ENCODE measurements at regions not wholly inside any gene's neighbourhood (a gene's known extent, or its start where the extent isn't known, plus 50 kb on each side); places are given as distances from the start of the nearest gene placed in this dataset.
"Not testable (repeated sequence)": the region's sequence is repeated elsewhere in the genome, so short reads cannot be mapped to it uniquely, and the experiment has no call there.

DNA sequence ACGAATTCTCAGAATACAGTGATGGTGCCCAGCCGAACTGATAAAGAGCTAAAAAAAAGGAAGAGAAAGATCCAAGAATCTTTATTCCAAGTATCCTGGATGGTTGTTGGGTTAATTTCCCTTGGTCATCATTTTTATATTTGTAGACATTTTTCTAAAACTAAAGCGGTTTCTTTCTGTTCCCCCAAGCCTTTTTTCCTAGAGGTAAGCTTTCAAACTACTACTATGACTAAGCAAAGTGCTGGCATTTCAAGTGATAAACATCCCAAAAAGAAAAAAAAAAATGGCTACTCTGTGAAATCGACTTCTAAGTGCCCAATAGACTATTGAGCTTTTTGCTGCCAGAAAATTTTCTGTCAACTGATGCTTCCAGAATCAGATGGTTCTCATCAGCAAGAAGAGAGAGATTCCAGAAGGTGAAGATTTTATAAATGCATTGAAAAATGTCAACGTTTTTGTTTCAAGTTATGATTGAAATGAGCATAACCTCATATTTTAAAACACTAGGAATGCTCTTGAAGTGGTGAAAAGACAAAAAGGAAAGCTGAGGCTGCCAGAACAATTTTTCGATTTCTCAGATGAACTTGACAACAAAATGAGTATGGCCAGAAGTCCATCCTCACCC is 96.1 kb upstream of the ZC3H11B start:
- no peak overlapping the region for H3K27ac ChIP-seq
- no peaks in the 10 kb centered on the region for H3K9me3 ChIP-seq
- H3K36me3 ChIP-seq, result no peaks in the 10 kb centered on the region
- no peaks in the 10 kb centered on the region for H3K27me3 ChIP-seq
- TF ChIP-seq, protein P1, sequence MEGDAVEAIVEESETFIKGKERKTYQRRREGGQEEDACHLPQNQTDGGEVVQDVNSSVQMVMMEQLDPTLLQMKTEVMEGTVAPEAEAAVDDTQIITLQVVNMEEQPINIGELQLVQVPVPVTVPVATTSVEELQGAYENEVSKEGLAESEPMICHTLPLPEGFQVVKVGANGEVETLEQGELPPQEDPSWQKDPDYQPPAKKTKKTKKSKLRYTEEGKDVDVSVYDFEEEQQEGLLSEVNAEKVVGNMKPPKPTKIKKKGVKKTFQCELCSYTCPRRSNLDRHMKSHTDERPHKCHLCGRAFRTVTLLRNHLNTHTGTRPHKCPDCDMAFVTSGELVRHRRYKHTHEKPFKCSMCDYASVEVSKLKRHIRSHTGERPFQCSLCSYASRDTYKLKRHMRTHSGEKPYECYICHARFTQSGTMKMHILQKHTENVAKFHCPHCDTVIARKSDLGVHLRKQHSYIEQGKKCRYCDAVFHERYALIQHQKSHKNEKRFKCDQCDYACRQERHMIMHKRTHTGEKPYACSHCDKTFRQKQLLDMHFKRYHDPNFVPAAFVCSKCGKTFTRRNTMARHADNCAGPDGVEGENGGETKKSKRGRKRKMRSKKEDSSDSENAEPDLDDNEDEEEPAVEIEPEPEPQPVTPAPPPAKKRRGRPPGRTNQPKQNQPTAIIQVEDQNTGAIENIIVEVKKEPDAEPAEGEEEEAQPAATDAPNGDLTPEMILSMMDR (IDR thresholded peaks at IDR 0.05), result no peak
- no peaks in the 10 kb centered on the region for H3K4me1 ChIP-seq
- no peak for DNase-seq (ENCODE audit: low spot score)
- no peak overlapping the region for H3K4me3 ChIP-seq

DNA sequence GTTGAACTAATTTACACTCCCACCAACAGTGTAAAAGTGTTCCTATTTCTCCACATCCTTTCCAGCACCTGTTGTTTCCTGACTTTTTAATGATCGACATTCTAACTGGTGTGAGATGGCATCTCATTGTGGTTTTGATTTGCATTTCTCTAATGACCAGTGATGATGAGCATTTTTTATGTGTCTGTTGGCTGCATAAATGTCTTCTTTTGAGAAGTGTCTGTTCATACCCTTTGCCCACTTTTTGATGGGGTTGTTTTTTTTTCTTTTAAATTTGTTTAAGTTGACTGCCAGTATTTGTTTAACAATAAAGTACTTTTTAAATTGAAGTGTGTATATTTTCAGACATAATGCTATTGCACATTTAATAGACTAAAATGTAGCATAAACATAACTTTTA is 95.0 kb upstream of the ZC3H11B start:
- not testable (repeated sequence) for H3K4me3 ChIP-seq

DNA sequence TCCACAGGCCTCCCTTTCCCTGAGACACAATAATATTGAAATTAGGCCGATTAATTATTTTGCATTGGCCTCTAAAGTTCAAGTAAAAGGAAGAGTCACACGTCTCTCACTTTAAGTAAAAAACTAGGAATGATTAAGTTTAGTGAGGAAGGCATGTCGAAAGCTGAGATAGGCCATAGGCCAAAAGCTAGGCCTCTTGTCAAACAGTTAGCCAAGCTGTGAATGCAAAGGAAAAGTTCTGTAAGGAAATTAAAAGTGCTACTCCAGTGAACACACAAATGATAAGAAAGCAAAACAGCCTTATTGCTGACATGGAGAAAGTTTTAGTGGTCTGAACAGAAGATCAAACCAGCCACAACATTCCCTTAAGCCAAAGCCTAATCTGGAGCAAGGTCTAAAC is 91.4 kb upstream of the ZC3H11B start:
- not testable (repeated sequence) for H3K9me3 ChIP-seq; DNase-seq (ENCODE audit: low spot score); H3K27ac ChIP-seq; H3K4me3 ChIP-seq; H3K36me3 ChIP-seq; H3K27me3 ChIP-seq; H3K4me1 ChIP-seq

More for the DNA sequence above, 95.0 kb upstream of the ZC3H11B start:
- not testable (repeated sequence) for H3K36me3 ChIP-seq; H3K4me1 ChIP-seq; H3K27ac ChIP-seq; DNase-seq (ENCODE audit: low spot score); H3K27me3 ChIP-seq; H3K9me3 ChIP-seq

DNA sequence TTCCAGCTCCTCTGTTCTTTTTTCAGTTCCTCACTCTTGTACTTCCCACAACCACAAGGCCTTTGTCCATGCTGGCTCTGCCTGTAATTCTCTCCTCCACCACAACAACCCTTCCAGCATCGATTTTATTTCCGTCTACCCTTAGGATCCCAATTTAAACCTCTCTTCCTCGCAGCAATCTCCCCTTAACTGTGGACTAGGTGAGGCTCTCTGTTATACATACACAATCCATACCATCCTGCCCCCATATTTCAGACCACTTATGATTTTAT is 90.4 kb upstream of the ZC3H11B start:
- H3K9me3 ChIP-seq, result no peaks in the 10 kb centered on the region
- H3K36me3 ChIP-seq, result no peaks in the 10 kb centered on the region
- H3K27ac ChIP-seq, result no peak overlapping the region
- DNase-seq (ENCODE audit: low spot score), result no peak
- no peak overlapping the region for H3K4me3 ChIP-seq
- no peaks in the 10 kb centered on the region for H3K27me3 ChIP-seq
- TF ChIP-seq, protein P1 (IDR thresholded peaks at IDR 0.05), result no peak
- H3K4me1 ChIP-seq, result no peaks in the 10 kb centered on the region

DNA sequence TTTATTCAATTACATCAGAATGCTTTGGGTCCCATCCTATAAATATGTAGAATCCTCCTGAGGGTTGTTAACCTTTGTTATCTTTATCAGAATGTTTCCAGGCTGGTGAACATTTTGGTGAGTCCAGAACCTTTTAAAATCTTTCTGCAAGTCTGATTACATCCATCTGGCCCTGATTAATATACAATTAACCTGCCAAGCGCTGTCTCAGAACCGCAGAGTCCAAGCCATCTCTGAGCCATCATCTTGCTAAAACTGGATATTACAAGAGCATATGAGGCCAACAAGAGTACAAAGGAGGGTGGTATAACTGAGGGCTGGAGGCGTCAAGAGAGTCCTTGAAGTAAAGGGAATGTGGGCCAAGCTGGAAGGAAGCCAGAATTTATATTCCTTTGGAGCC is 88.6 kb upstream of the ZC3H11B start:
- Histone ChIP-seq H3K4me3 (no peak overlapping the region), H3K9me3 (no peaks in the 10 kb centered on the region), H3K36me3 (no peaks in the 10 kb centered on the region), H3K4me1 (no peaks in the 10 kb centered on the region), H3K27me3 (no peaks in the 10 kb centered on the region), H3K27ac (no peak overlapping the region)
- no peak for DNase-seq (ENCODE audit: low spot score)
- TF ChIP-seq, protein P1 (IDR thresholded peaks at IDR 0.05), result no peak

DNA sequence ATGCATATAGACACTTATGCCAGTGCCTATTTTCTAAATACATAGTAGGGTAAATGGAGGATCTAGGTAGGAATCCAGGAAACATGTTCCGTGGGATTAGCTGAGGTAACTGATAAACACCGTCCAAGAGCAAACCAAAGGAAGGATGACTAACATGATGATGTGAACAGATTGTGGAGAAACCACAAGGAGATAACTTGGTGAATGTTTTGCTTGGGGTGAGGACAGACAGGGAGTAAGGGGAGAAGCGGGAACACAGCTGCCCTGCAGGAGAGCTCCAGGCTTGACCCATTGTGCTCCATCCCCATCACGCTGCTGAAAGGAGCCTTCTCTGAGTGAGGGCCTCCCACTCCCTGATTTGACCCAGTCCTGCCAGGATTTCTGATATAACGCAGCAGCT is 87.0 kb upstream of the ZC3H11B start:
- Histone ChIP-seq H3K4me1 (no peaks in the 10 kb centered on the region), H3K27me3 (no peaks in the 10 kb centered on the region), H3K27ac (no peak overlapping the region), H3K9me3 (no peaks in the 10 kb centered on the region), H3K36me3 (no peaks in the 10 kb centered on the region), H3K4me3 (no peak overlapping the region)
- TF ChIP-seq, protein P1 (IDR thresholded peaks at IDR 0.05), result no peak
- no peak for DNase-seq (ENCODE audit: low spot score)

DNA sequence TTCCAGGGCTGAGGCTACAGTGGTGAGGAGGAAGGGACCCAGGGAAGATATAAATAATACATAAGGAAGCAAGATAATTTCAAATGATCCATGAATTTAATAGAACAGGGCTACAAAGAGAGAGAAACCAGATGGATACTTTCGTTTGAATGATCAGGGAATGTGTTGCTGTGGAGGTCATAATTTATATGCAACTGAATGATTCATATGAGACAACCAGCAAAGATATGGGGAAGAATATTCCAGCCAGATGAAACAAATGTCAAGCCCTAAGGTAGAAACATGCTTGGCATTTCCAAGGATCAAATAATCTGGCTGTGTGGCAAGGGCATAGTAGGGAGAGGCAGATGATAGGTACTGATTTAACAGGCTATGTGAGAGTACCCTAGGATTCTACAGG is 84.8 kb upstream of the ZC3H11B start:
- no peaks in the 10 kb centered on the region for H3K36me3 ChIP-seq
- TF ChIP-seq, protein P1 (IDR thresholded peaks at IDR 0.05), result no peak
- no peak for DNase-seq (ENCODE audit: low spot score)
- no peak overlapping the region for H3K27ac ChIP-seq
- no peaks in the 10 kb centered on the region for H3K4me1 ChIP-seq
- no peaks in the 10 kb centered on the region for H3K27me3 ChIP-seq
- no peak overlapping the region for H3K4me3 ChIP-seq
- H3K9me3 ChIP-seq, result no peaks in the 10 kb centered on the region
